Spleen (tissue), 11 donors: ENCODE measurements at regions not wholly inside any gene's neighbourhood (a gene's known extent, or its start where the extent isn't known, plus 50 kb on each side); places are given as distances from the start of the nearest gene placed in this dataset.

Source experiments
- DNase-seq: peaks from one replicate; pipeline ENCODE4 v3.0.0-alpha.2; 2020
- H3K27ac ChIP-seq, 8 donors: fragments of 200-600 bp; sonication (generic) in 7 of 8; 1 replicate in 4 of 8; 2 replicates in 4 of 8; pipeline versions ENCODE4 v1.5.0 to v1.8.0; 2016 to 2021; ENCODE audit warnings: inconsistent platforms in 4 of 8, mild to moderate bottlenecking in 4 of 8, moderate library complexity in 1 of 8
- H3K27me3 ChIP-seq, 7 donors: fragments of 200-600 bp; sonication (generic) in 6 of 7; replicated peaks in 1 of 7; 1 replicate in 4 of 7; 2 replicates in 3 of 7; pipeline versions ENCODE4 v1.5.0 to v1.8.0; 2016 to 2021; ENCODE audit warnings: inconsistent platforms in 3 of 7, mild to moderate bottlenecking in 1 of 7
- H3K36me3 ChIP-seq, 6 donors: fragments of 200-600 bp; sonication (generic) in 5 of 6; 1 replicate in 4 of 6; 2 replicates in 2 of 6; pipeline versions ENCODE4 v1.5.0 to v1.8.0; 2016 to 2021; ENCODE audit warnings: inconsistent platforms in 2 of 6
- H3K4me1 ChIP-seq, 6 donors: fragments of 200-600 bp; sonication (generic) in 5 of 6; 1 replicate in 3 of 6; 2 replicates in 3 of 6; pipeline versions ENCODE4 v1.5.0 to v1.8.0; 2016 to 2021; ENCODE audit warnings: inconsistent platforms in 3 of 6
- H3K4me3 ChIP-seq, 8 donors: fragments of 200-600 bp; sonication (generic) in 7 of 8; 1 replicate in 4 of 8; 2 replicates in 4 of 8; pipeline versions ENCODE4 v1.5.0 to v1.8.0; 2016 to 2021; ENCODE audit warnings: inconsistent platforms in 4 of 8, mild to moderate bottlenecking in 4 of 8, moderate library complexity in 2 of 8
- H3K9me3 ChIP-seq, 8 donors: fragments of 200-600 bp; sonication (generic) in 7 of 8; 1 replicate in 4 of 8; 2 replicates in 4 of 8; pipeline versions ENCODE4 v1.5.0 to v1.8.0; 2016 to 2021; ENCODE audit warnings: inconsistent platforms in 4 of 8
- POLR2A ChIP-seq, 3 donors: fragments of 450-650 bp; IDR thresholded peaks; one replicate each; pipeline ENCODE4 v1.5.1; 2017; ENCODE audit warnings: antibody characterized with exemption in 3 of 3, mild to moderate bottlenecking in 1 of 3
- POLR2AphosphoS5 ChIP-seq, 3 donors: sonication (generic); formaldehyde crosslinking; IDR thresholded peaks; one replicate each; pipeline ENCODE4 v1.5.1; 2017; ENCODE audit warnings: antibody characterized with exemption in 3 of 3
- WGBS, 5 donors: extraction: QIAGEN DNeasy Blood & Tissue Kit in 3 of 5; methylation state at CpG; one replicate each; pipeline versions ENCODE4 v1.1.5 to v1.1.7; 2013 to 2018; 5-methylcytosine and 5-hydroxymethylcytosine counted together
- intact Hi-C: fragments of 100-400 bp; cut with DNase I; formaldehyde crosslinking; loops from one replicate; pipeline ENCODE4 v1.15.0; 2023; ENCODE audit warnings: low total_unique reads
- TF ChIP-seq, protein P1 (sequence below), 11 experiments: fragments of 200-600 bp in 7 of 11; fragments of 450-650 bp in 4 of 11; sonication (generic) in 4 of 11; IDR thresholded peaks in 8 of 11; conservative IDR thresholded peaks in 3 of 11; 1 replicate in 7 of 11; 2 replicates in 4 of 11; pipeline versions ENCODE4 v1.4.0 to v1.8.0; 2016 to 2021; ENCODE audit warnings: antibody characterized with exemption in 11 of 11, inconsistent platforms in 4 of 11, mild to moderate bottlenecking in 1 of 11
- donor health status: healthy with polysubstance abuse.
- donor health status: DM: no; HTN: no; CAD: no; lungs with moderate emphysema.
- donor health status: DM: no; HTN: no; CAD: no.
- donor health status: Bipolar disorder and iron deficiency.
- donor health status: healthy.
- donor health status: DM: no; HTN: no; CAD: no.
- donor health status: DM: yes; HTN: yes; CAD: no.

DNA sequence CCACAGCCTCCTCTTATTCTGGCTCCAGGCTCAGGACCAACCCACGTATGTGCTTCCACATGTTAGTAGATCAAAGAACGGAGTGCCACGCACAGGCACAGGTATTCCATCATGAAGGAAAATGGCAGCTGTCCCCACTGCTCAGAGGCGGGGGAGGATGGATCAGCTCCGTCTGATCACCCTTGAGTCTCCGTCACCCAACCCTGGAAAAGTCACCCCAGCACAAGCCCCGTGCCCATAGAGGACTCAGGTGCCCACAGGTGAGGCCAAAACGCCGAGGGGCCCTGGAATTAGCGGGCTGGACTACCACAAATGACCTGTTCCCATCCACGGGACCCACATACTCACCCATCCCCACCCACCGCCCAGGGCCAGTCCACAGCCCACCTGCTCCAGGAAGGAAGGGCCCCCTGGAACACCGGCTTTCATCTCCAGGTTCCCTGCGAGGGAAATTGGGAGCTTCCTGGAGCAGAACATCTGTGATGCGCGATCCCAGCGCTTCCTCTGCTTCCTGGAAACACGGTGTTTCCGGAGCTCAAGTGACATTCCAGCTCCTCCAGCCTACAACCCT is 120.5 kb upstream of the SPACA7 start:
- no peak for DNase-seq
- TF ChIP-seq POLR2AphosphoS5 (IDR thresholded peaks at IDR 0.05), result no peak
- no peak for TF ChIP-seq POLR2A (IDR thresholded peaks at IDR 0.05)
- TF ChIP-seq, protein P1, sequence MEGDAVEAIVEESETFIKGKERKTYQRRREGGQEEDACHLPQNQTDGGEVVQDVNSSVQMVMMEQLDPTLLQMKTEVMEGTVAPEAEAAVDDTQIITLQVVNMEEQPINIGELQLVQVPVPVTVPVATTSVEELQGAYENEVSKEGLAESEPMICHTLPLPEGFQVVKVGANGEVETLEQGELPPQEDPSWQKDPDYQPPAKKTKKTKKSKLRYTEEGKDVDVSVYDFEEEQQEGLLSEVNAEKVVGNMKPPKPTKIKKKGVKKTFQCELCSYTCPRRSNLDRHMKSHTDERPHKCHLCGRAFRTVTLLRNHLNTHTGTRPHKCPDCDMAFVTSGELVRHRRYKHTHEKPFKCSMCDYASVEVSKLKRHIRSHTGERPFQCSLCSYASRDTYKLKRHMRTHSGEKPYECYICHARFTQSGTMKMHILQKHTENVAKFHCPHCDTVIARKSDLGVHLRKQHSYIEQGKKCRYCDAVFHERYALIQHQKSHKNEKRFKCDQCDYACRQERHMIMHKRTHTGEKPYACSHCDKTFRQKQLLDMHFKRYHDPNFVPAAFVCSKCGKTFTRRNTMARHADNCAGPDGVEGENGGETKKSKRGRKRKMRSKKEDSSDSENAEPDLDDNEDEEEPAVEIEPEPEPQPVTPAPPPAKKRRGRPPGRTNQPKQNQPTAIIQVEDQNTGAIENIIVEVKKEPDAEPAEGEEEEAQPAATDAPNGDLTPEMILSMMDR (IDR thresholded peaks at IDR 0.05 in 8 of 11, conservative IDR thresholded peaks at IDR 0.05 in 3 of 11), result no peak
- H3K9me3 ChIP-seq, result peaks cover 0 to 16% (median 0%) of the 10 kb centered on the region in 8 donors
- H3K27ac ChIP-seq, result no peak overlapping the region
- H3K4me1 ChIP-seq, result no peaks in the 10 kb centered on the region
- H3K4me3 ChIP-seq, result no peak overlapping the region
- WGBS, 5 donors, result 58 to 74% (median 72%) methylated on average over 11 to 19 of the region's 19 CpGs
- intact Hi-C loops, result no loop called here
- H3K27me3 ChIP-seq, result peaks cover 0 to 38% (median 0%) of the 10 kb centered on the region in 7 donors
- no peaks in the 10 kb centered on the region for H3K36me3 ChIP-seq

DNA sequence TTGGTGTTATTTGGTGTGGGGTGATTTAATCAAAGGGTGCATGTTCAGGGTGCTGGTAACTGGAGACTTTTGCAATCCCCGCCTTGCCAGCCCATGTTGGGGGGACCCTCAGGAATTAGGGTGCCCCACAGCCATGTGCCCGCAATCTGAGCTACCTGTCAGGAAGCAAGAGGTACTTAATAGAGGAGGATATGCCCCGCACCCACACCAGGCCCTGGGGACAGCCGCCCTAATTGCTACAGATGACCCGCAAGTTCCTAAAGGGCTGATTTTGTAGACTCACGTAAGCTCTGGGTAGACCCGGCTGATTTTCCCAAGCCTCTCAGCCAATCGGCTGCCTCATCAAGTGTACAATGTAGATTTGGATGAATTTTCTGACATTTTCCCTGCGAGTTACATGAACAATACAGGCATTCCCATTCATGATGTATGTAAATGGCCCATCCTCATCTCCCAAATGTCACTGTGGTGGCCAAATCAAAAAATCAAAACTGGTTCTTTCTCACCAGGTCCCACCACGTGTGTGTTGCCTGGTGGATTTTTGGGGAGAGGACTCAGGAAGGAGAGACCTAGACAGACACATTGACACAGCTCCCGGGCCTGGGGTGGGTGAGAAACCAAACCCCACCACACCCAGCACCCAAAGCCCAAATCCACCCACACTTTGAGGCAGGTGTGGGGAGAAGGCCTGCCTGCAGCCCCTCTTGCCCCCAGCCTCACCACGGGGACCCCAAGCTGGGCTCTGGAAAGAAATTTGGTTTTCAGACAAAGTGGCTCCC is 119.2 kb upstream of the SPACA7 start:
- WGBS, 5 donors, result 82 to 93% (median 85%) methylated on average over 11 to 12 of the region's 12 CpGs
- TF ChIP-seq POLR2A (IDR thresholded peaks at IDR 0.05) (no peak), POLR2AphosphoS5 (IDR thresholded peaks at IDR 0.05) (no peak)
- TF ChIP-seq, protein P1 (IDR thresholded peaks at IDR 0.05 in 8 of 11, conservative IDR thresholded peaks at IDR 0.05 in 3 of 11), result no peak
- H3K27ac ChIP-seq, result no peak overlapping the region

DNA sequence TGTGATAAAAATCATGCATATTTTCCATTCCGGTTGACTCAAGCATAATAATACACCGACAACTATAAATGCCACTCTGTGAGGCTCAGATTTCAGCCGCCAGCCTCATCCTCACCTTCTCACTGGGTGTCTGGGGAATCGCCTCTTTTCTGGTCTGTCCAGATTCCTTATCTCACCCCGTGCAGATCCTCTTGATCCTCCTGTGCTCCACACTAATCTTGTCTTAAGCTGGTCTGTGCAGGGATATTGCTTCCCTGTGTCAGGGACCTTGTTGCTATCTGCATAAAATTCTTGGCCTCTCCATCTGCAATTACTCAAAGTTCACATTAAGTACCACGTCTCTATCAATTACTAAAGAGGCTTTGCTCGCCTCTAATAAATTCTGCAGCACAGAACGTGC is 116.6 kb upstream of the SPACA7 start:
- Histone ChIP-seq H3K9me3 (peaks cover 0 to 19% (median 0%) of the 10 kb centered on the region in 8 donors), H3K4me1 (no peaks in the 10 kb centered on the region), H3K27ac (no peak overlapping the region), H3K4me3 (no peak overlapping the region), H3K27me3 (peaks cover 0 to 15% (median 0%) of the 10 kb centered on the region in 7 donors), H3K36me3 (no peaks in the 10 kb centered on the region)
- TF ChIP-seq POLR2AphosphoS5 (IDR thresholded peaks at IDR 0.05) (no peak), POLR2A (IDR thresholded peaks at IDR 0.05) (no peak)
- TF ChIP-seq, protein P1 (IDR thresholded peaks at IDR 0.05 in 8 of 11, conservative IDR thresholded peaks at IDR 0.05 in 3 of 11), result no peak
- intact Hi-C loops, result no loop called here
- no peak for DNase-seq
- 58 to 78% (median 76%) methylated on average over 8 of the region's 8 CpGs for WGBS, 5 donors

More for the DNA sequence above, 119.2 kb upstream of the SPACA7 start:
- H3K4me1 ChIP-seq, result no peaks in the 10 kb centered on the region
- intact Hi-C loops, result no loop called here
- peaks cover 0 to 16% (median 0%) of the 10 kb centered on the region in 8 donors for H3K9me3 ChIP-seq
- no peak for DNase-seq
- peaks cover 0 to 34% (median 0%) of the 10 kb centered on the region in 7 donors for H3K27me3 ChIP-seq
- no peaks in the 10 kb centered on the region for H3K36me3 ChIP-seq
- H3K4me3 ChIP-seq, result no peak overlapping the region
